Adrenal gland (tissue), 9 donors: ENCODE measurements at regions not wholly inside any gene's neighbourhood (a gene's known extent, or its start where the extent isn't known, plus 50 kb on each side); places are given as distances from the start of the nearest gene placed in this dataset.

Source experiments
- DNase-seq, 7 donors: peaks; one replicate each; pipeline ENCODE4 v3.0.0-alpha.2; 2019 to 2020
- H3K27ac ChIP-seq, 5 donors: fragments of 200-600 bp; sonication (generic) in 4 of 5; 1 replicate in 3 of 5; 2 replicates in 2 of 5; pipeline versions ENCODE4 v1.5.1 to v1.8.0; 2016 to 2020; ENCODE audit warnings: mild to moderate bottlenecking in 1 of 5
- H3K27me3 ChIP-seq: fragments of 200-600 bp; 2 replicates; pipeline ENCODE4 v1.8.0; 2021
- H3K36me3 ChIP-seq, 2 donors: fragments of 200-600 bp; replicated peaks in 1 of 2; 1 replicate in 1 of 2; 2 replicates in 1 of 2; pipeline versions ENCODE4 v1.5.1 to v1.8.0; 2018 to 2022
- H3K4me1 ChIP-seq, 2 donors: fragments of 200-600 bp; replicated peaks in 1 of 2; 1 replicate in 1 of 2; 2 replicates in 1 of 2; pipeline versions ENCODE4 v1.5.1 to v1.8.0; 2018 to 2021
- H3K4me3 ChIP-seq, 4 donors: fragments of 200-600 bp; sonication (generic) in 3 of 4; one replicate each; pipeline ENCODE4 v1.5.1; 2016 to 2018
- H3K9me3 ChIP-seq, 3 donors: fragments of 200-600 bp; sonication (generic) in 1 of 3; replicated peaks in 1 of 3; 1 replicate in 2 of 3; 2 replicates in 1 of 3; pipeline versions ENCODE4 v1.5.1 to v1.8.0; 2016 to 2021
- POLR2A ChIP-seq, 2 donors: fragments of 450-650 bp; IDR thresholded peaks; one replicate each; pipeline ENCODE4 v1.6.1; 2017; ENCODE audit warnings: antibody characterized with exemption in 2 of 2, mild to moderate bottlenecking in 2 of 2, moderate library complexity in 1 of 2
- WGBS, 4 donors: extraction: QIAGEN DNeasy Blood & Tissue Kit in 2 of 4; methylation state at CpG; one replicate each; pipeline versions ENCODE4 v1.1.5 to v1.1.7; 2013 to 2017; 5-methylcytosine and 5-hydroxymethylcytosine counted together
- intact Hi-C, 2 donors: fragments of 100-400 bp; cut with DNase I; formaldehyde crosslinking; loops; one replicate each; pipeline versions ENCODE4 v1.14.1 to v1.15.0; 2022 to 2023
- TF ChIP-seq, protein P1 (sequence below), 6 experiments: fragments of 450-650 bp in 4 of 6; fragments of 200-600 bp in 2 of 6; sonication (generic) in 1 of 6; IDR thresholded peaks; 1 replicate in 5 of 6; 2 replicates in 1 of 6; pipeline versions ENCODE4 v1.5.1 to v1.8.0; 2016 to 2021; ENCODE audit warnings: antibody characterized with exemption in 6 of 6, mild to moderate bottlenecking in 2 of 6, moderate library complexity in 1 of 6
- donor health status: healthy with polysubstance abuse.
- donor health status: Bipolar disorder and iron deficiency.
- donor health status: DM: yes; HTN: yes; CAD: no.
- donor health status: DM: no; HTN: no; CAD: no.
- donor health status: DM: no; HTN: no; CAD: no.

GRCh38 chr15:98187549-98187948 lies 227.0 kb downstream of the ARRDC4 start:
- 69 to 84% (median 74%) methylated on average over 7 of the region's 7 CpGs for WGBS, 4 donors
- no peaks in the 10 kb centered on the region for H3K9me3 ChIP-seq

DNA sequence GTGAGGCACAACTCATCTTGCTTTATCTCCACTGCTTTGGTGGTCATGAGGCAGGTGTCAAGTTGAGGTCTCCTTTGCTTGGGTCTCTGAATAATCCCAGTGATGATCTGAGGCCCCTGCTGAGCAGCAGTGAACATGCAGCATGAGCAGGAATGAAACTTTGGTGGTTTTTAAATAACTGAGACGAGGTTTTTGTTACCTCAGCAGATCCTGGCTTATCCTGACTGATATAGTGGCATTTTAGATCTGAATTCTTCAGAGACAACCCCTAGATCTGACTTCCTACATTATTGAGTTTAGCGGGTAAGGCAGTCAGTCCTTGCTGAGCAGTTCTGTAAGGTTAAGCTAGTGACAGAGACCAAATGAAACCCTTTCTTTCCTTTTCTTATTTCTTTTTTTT lies 230.4 kb downstream of the ARRDC4 start:
- no peak overlapping the region for H3K4me3 ChIP-seq
- no peak for TF ChIP-seq POLR2A (IDR thresholded peaks at IDR 0.05)
- TF ChIP-seq, protein P1, sequence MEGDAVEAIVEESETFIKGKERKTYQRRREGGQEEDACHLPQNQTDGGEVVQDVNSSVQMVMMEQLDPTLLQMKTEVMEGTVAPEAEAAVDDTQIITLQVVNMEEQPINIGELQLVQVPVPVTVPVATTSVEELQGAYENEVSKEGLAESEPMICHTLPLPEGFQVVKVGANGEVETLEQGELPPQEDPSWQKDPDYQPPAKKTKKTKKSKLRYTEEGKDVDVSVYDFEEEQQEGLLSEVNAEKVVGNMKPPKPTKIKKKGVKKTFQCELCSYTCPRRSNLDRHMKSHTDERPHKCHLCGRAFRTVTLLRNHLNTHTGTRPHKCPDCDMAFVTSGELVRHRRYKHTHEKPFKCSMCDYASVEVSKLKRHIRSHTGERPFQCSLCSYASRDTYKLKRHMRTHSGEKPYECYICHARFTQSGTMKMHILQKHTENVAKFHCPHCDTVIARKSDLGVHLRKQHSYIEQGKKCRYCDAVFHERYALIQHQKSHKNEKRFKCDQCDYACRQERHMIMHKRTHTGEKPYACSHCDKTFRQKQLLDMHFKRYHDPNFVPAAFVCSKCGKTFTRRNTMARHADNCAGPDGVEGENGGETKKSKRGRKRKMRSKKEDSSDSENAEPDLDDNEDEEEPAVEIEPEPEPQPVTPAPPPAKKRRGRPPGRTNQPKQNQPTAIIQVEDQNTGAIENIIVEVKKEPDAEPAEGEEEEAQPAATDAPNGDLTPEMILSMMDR (IDR thresholded peaks at IDR 0.05), result no peak
- no peaks in the 10 kb centered on the region for H3K36me3 ChIP-seq
- H3K27ac ChIP-seq, result no peak overlapping the region
- no peak for DNase-seq
- H3K4me1 ChIP-seq, result no peaks in the 10 kb centered on the region
- no peaks in the 10 kb centered on the region for H3K9me3 ChIP-seq
- intact Hi-C loops, result no loop called here
- WGBS, 4 donors, result 70 to 81% (median 72%) methylated on average over 2 of the region's 2 CpGs
- H3K27me3 ChIP-seq, result no peaks in the 10 kb centered on the region

More at GRCh38 chr15:98187549-98187948, 227.0 kb downstream of the ARRDC4 start:
- intact Hi-C loops, result no loop called here
- H3K4me1 ChIP-seq, result no peaks in the 10 kb centered on the region
- no peak for DNase-seq
- TF ChIP-seq POLR2A (IDR thresholded peaks at IDR 0.05), result no peak
- TF ChIP-seq, protein P1 (IDR thresholded peaks at IDR 0.05), result no peak
- H3K36me3 ChIP-seq, result no peaks in the 10 kb centered on the region
- no peak overlapping the region for H3K4me3 ChIP-seq
- H3K27me3 ChIP-seq, result peaks cover 2% of the 10 kb centered on the region
- no peak overlapping the region for H3K27ac ChIP-seq

DNA sequence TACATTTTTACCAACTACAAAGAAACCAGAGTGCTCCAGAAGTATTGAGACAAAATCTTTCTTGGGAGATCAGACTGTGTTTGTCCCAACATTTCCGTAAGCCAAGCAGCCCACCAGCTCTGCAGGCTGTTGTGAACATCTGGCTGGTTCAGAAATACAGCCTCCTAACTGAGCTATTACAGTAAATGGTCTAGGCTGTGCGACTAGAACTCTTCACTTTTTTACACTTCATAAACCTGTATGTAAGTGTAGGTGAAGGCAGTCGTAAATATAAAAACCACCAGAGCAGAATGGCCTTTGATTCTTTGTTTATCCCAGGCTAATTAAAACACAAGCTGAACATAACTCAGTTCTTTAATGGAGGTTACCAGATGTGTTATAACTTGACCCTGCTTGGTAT lies 235.3 kb downstream of the ARRDC4 start:
- Histone ChIP-seq H3K4me1 (no peaks in the 10 kb centered on the region), H3K27me3 (no peaks in the 10 kb centered on the region), H3K27ac (no peak overlapping the region), H3K9me3 (no peaks in the 10 kb centered on the region), H3K4me3 (no peak overlapping the region), H3K36me3 (no peaks in the 10 kb centered on the region)
- no peak for DNase-seq
- intact Hi-C loops, result no loop called here
- TF ChIP-seq, protein P1 (IDR thresholded peaks at IDR 0.05), result no peak
- TF ChIP-seq POLR2A (IDR thresholded peaks at IDR 0.05), result no peak
- 57 to 63% (median 61%) methylated on average over 3 of the region's 3 CpGs for WGBS, 4 donors

- intact Hi-C loops, result no loop called here
- DNase-seq, result no peak
- TF ChIP-seq, protein P1 (IDR thresholded peaks at IDR 0.05), result no peak
- TF ChIP-seq POLR2A (IDR thresholded peaks at IDR 0.05), result no peak
- 41 to 68% (median 53%) methylated on average over 6 of the region's 6 CpGs for WGBS, 4 donors
- no peak overlapping the region for H3K4me3 ChIP-seq
- H3K36me3 ChIP-seq, result no peaks in the 10 kb centered on the region
- no peak overlapping the region for H3K27ac ChIP-seq
- H3K4me1 ChIP-seq, result no peaks in the 10 kb centered on the region
- H3K27me3 ChIP-seq, result no peaks in the 10 kb centered on the region
- no peaks in the 10 kb centered on the region for H3K9me3 ChIP-seq
These were observed 235.9 kb downstream of the ARRDC4 start for GRCh38 chr15:98196371-98196770.
